Ishikawa (cell line): ENCODE measurements at regions not wholly inside any gene's neighbourhood (a gene's known extent, or its start where the extent isn't known, plus 50 kb on each side); places are given as distances from the start of the nearest gene placed in this dataset.

ENCODE experiments used
- CEBPB ChIP-seq: IDR thresholded peaks from 2 replicates; pipeline ENCODE4 v1.6.1; 2012
- CREB1 ChIP-seq: IDR thresholded peaks from 2 replicates; pipeline ENCODE4 v1.6.1; 2012; ENCODE audit warnings: low read depth
- EGR1 ChIP-seq: IDR thresholded peaks from 2 replicates; pipeline ENCODE4 v1.6.1; 2012
- EP300 ChIP-seq: IDR thresholded peaks from 2 replicates; pipeline ENCODE4 v1.6.1; 2012; ENCODE audit warnings: borderline replicate concordance
- FOXM1 ChIP-seq: IDR thresholded peaks from 2 replicates; pipeline ENCODE4 v1.6.1; 2012; ENCODE audit warnings: low read depth, borderline replicate concordance
- MAX ChIP-seq: IDR thresholded peaks from 2 replicates; pipeline ENCODE4 v1.6.1; 2012
- NFIC ChIP-seq: IDR thresholded peaks from 2 replicates; pipeline ENCODE4 v1.6.1; 2012
- RAD21 ChIP-seq: IDR thresholded peaks from 2 replicates; pipeline ENCODE4 v1.6.1; 2012; ENCODE audit warnings: low read depth
- REST ChIP-seq: IDR thresholded peaks from 2 replicates; pipeline ENCODE4 v1.6.1; 2012; ENCODE audit warnings: low read depth, mild to moderate bottlenecking
- TAF1 ChIP-seq: IDR thresholded peaks from 2 replicates; pipeline ENCODE4 v1.6.1; 2012; ENCODE audit warnings: low read depth, mild to moderate bottlenecking
- TCF12 ChIP-seq: IDR thresholded peaks from 2 replicates; pipeline ENCODE4 v1.6.1; 2012; ENCODE audit warnings: low read depth
- TEAD4 ChIP-seq: IDR thresholded peaks from 2 replicates; pipeline ENCODE4 v1.6.1; 2012
- USF1 ChIP-seq: IDR thresholded peaks from 2 replicates; pipeline ENCODE4 v1.6.1; 2012
- YY1 ChIP-seq: IDR thresholded peaks from 2 replicates; pipeline ENCODE4 v1.6.1; 2012; ENCODE audit warnings: low read depth
- ZBTB7A ChIP-seq: IDR thresholded peaks from 2 replicates; pipeline ENCODE4 v1.6.1; 2012; ENCODE audit warnings: low read depth

GRCh38 chr12:124114316-124114715 is 141.3 kb downstream of the ZNF664 start:
- TF ChIP-seq MAX (no peak), RAD21 (no peak), CEBPB (no peak), EGR1 (no peak), TEAD4 (no peak), CREB1 (no peak), NFIC (no peak), TCF12 (no peak), ZBTB7A (no peak), YY1 (no peak), USF1 (no peak), FOXM1 (no peak), REST (no peak), EP300 (no peak)

- TF ChIP-seq USF1: no peak
These were observed 142.5 kb downstream of the ZNF664 start for GRCh38 chr12:124115496-124115895.

GRCh38 chr12:124115976-124116690 is 143.1 kb downstream of the ZNF664 start:
- no peak for TF ChIP-seq TEAD4
- no peak for TF ChIP-seq CREB1
- TF ChIP-seq USF1: no peak
- no peak for TF ChIP-seq YY1
- TF ChIP-seq ZBTB7A: no peak
- TF ChIP-seq TCF12: no peak

GRCh38 chr12:124120739-124121138 is 147.7 kb downstream of the ZNF664 start:
- TF ChIP-seq ZBTB7A: no peak
- TF ChIP-seq MAX: no peak
- TF ChIP-seq EP300: no peak
- TF ChIP-seq EGR1: no peak
- no peak for TF ChIP-seq REST
- TF ChIP-seq TAF1: no peak
- TF ChIP-seq CEBPB: no peak
- no peak for TF ChIP-seq USF1
- no peak for TF ChIP-seq CREB1
- TF ChIP-seq TCF12: no peak
- no peak for TF ChIP-seq YY1
- TF ChIP-seq TEAD4: no peak
- no peak for TF ChIP-seq FOXM1

- no peak for TF ChIP-seq TCF12
- TF ChIP-seq EP300: no peak
- TF ChIP-seq USF1: no peak
- no peak for TF ChIP-seq EGR1
- no peak for TF ChIP-seq TEAD4
- no peak for TF ChIP-seq NFIC
- no peak for TF ChIP-seq MAX
- no peak for TF ChIP-seq FOXM1
- no peak for TF ChIP-seq TAF1
- TF ChIP-seq YY1: no peak
- no peak for TF ChIP-seq CREB1
- TF ChIP-seq CEBPB: no peak
- TF ChIP-seq ZBTB7A: no peak
- TF ChIP-seq RAD21: no peak
- TF ChIP-seq REST: no peak
These were observed 149.7 kb downstream of the ZNF664 start for GRCh38 chr12:124122722-124123121.
